HEK293 (cell line): ENCODE measurements at regions not wholly inside any gene's neighbourhood (a gene's known extent, or its start where the extent isn't known, plus 50 kb on each side); places are given as distances from the start of the nearest gene placed in this dataset.

Source experiments
- CTCF ChIA-PET: fragments of 350-600 bp; formaldehyde crosslinking; extraction: SDS; loops from one replicate; lab custom pipeline; 2021; ENCODE audit warnings: antibody characterized with exemption; lab: Yijun Ruan, JAX
- POLR2A ChIA-PET: fragments of 300-600 bp; formaldehyde crosslinking; extraction: SDS; loops from one replicate; lab custom pipeline; 2020; ENCODE audit warnings: antibody characterized with exemption, inconsistent platforms; lab: Yijun Ruan, JAX
- H3K27ac ChIP-seq: fragments of 200-500 bp; sonication (Bioruptor generic); 2 replicates; pipeline ENCODE4 v1.5.1; 2014; ENCODE audit warnings: low read depth, low read length, control low read depth, inconsistent platforms; ENCODE audit errors: extremely low read depth
- H3K36me3 ChIP-seq, 2 experiments: fragments of 200-500 bp in 1 of 2; sonication (Bioruptor generic) in 1 of 2; 1 replicate in 1 of 2; 2 replicates in 1 of 2; pipeline ENCODE4 v1.5.1; 2014 to 2017; ENCODE audit warnings: inconsistent platforms in 2 of 2, low read length in 2 of 2; ENCODE audit not compliant: control insufficient read depth in 2 of 2, insufficient read depth in 1 of 2
- H3K4me1 ChIP-seq: fragments of 200-500 bp; sonication (Bioruptor generic); 2 replicates; pipeline ENCODE4 v1.5.1; 2014; ENCODE audit warnings: mild to moderate bottlenecking, low read length, inconsistent platforms; ENCODE audit not compliant: control insufficient read depth, insufficient read depth
- H3K4me3 ChIP-seq: 2 replicates; pipeline ENCODE4 v1.5.1; 2011; ENCODE audit warnings: low read depth, mild to moderate bottlenecking, control low read depth, low read length, moderate library complexity
- H3K9me3 ChIP-seq: fragments of 200-500 bp; sonication (Bioruptor generic); 2 replicates; pipeline ENCODE4 v1.5.1; 2014; ENCODE audit warnings: low read depth, low read length, inconsistent platforms; ENCODE audit not compliant: control insufficient read depth, insufficient read depth
- HOXC10 ChIP-seq: sonication (generic); formaldehyde crosslinking; IDR thresholded peaks from 2 replicates; pipeline ENCODE4 v1.8.1; 2023; ENCODE audit warnings: mild to moderate bottlenecking, missing genetic modification reagents
- PRDM1 ChIP-seq: fragments of 450-650 bp; formaldehyde crosslinking; IDR thresholded peaks from 2 replicates; pipeline ENCODE4; 2016; ENCODE audit warnings: missing biosample characterization, missing genetic modification characterization
- SP2 ChIP-seq: fragments of 450-650 bp; formaldehyde crosslinking; IDR thresholded peaks from 2 replicates; pipeline ENCODE4 v1.5.1; 2016; ENCODE audit warnings: missing biosample characterization, missing genetic modification characterization
- ZEB2 ChIP-seq: fragments of 450-650 bp; formaldehyde crosslinking; IDR thresholded peaks from 2 replicates; pipeline ENCODE4 v1.5.1; 2016; ENCODE audit warnings: missing biosample characterization, missing genetic modification characterization
- ZNF121 ChIP-seq: fragments of 450-650 bp; formaldehyde crosslinking; IDR thresholded peaks from 2 replicates; pipeline ENCODE4 v1.5.1; 2016; ENCODE audit warnings: missing biosample characterization, missing genetic modification characterization
- ZNF239 ChIP-seq: fragments of 450-650 bp; formaldehyde crosslinking; IDR thresholded peaks from 2 replicates; pipeline ENCODE4 v1.5.1; 2016; ENCODE audit warnings: missing biosample characterization, missing genetic modification characterization
- ZNF266 ChIP-seq: fragments of 450-650 bp; formaldehyde crosslinking; IDR thresholded peaks from 2 replicates; pipeline ENCODE4 v1.5.1; 2016; ENCODE audit warnings: missing biosample characterization, missing genetic modification characterization, low read depth
- ZNF558 ChIP-seq: fragments of 450-650 bp; formaldehyde crosslinking; IDR thresholded peaks from 2 replicates; pipeline ENCODE4 v1.5.1; 2016; ENCODE audit warnings: missing biosample characterization, missing genetic modification characterization
- ZNF654 ChIP-seq: fragments of 450-650 bp; formaldehyde crosslinking; IDR thresholded peaks from 2 replicates; pipeline ENCODE4 v1.5.1; 2016; ENCODE audit warnings: low read depth, missing biosample characterization, missing genetic modification characterization
- TF ChIP-seq, protein P1 (sequence below): fragments of 450-650 bp; formaldehyde crosslinking; IDR thresholded peaks from 2 replicates; pipeline ENCODE4 v1.5.1; 2016; ENCODE audit warnings: missing biosample characterization, missing genetic modification characterization
- TF ChIP-seq, protein P2 (sequence below): fragments of 450-650 bp; formaldehyde crosslinking; IDR thresholded peaks from 2 replicates; pipeline ENCODE4 v1.5.1; 2016; ENCODE audit warnings: missing biosample characterization, missing genetic modification characterization
- TF ChIP-seq, protein P3 (sequence below): fragments of 450-650 bp; formaldehyde crosslinking; IDR thresholded peaks from 2 replicates; pipeline ENCODE4 v1.5.1; 2016; ENCODE audit warnings: missing biosample characterization, missing genetic modification characterization, borderline replicate concordance

DNA sequence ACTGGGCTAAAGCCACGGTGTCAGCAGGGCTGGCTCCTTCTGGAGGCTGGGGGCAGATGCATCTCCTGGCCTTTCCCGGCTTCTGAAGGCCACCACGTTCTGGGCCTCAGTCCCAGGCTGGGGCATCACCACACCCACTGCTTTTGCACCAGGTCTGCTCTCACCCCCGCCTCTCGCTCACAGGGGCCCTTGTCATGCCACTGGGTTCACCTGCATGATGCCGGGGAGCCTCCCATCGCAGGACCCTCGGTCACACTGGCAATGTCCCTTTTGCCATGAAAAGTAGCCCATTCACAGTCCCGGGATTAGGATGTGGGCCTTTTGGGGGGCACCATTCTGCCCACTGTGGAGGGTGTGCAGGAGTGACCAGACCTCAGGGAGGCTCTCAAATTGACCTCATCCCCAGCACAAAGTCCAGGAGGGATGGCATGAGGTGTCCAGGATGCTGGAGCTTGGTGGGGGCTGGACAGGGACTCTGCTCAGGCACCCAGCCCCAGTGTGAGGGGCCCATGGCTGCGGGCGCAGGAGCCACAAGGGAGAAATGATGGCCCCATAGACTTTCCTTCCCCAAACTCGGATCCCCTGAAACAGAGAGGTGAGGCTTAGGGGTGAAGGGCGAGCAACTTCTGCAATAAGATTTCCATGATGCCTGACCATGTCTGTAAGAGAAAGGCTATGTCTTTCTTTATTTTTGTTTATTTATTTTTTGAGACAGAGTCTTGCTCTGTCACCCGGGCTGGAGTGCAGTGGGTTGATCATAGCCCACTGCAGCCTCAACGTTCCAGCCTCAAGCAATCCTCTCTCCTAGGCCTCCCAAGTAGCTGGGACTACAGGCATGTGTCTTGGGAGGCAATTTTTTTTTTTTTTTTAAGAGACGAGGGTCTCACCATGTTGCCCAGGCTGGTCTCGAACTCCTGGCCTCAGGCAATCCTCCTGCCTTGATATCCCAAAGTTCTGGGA lies 189.1 kb downstream of the GOLGA6L6 start (continued):
- TF ChIP-seq, protein P1, sequence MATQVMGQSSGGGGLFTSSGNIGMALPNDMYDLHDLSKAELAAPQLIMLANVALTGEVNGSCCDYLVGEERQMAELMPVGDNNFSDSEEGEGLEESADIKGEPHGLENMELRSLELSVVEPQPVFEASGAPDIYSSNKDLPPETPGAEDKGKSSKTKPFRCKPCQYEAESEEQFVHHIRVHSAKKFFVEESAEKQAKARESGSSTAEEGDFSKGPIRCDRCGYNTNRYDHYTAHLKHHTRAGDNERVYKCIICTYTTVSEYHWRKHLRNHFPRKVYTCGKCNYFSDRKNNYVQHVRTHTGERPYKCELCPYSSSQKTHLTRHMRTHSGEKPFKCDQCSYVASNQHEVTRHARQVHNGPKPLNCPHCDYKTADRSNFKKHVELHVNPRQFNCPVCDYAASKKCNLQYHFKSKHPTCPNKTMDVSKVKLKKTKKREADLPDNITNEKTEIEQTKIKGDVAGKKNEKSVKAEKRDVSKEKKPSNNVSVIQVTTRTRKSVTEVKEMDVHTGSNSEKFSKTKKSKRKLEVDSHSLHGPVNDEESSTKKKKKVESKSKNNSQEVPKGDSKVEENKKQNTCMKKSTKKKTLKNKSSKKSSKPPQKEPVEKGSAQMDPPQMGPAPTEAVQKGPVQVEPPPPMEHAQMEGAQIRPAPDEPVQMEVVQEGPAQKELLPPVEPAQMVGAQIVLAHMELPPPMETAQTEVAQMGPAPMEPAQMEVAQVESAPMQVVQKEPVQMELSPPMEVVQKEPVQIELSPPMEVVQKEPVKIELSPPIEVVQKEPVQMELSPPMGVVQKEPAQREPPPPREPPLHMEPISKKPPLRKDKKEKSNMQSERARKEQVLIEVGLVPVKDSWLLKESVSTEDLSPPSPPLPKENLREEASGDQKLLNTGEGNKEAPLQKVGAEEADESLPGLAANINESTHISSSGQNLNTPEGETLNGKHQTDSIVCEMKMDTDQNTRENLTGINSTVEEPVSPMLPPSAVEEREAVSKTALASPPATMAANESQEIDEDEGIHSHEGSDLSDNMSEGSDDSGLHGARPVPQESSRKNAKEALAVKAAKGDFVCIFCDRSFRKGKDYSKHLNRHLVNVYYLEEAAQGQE (tag by site-specific recombination), result no peak
- TF ChIP-seq ZNF121 (tag by site-specific recombination) (no peak), ZNF558 (tag by site-specific recombination) (no peak), ZNF654 (no peak), PRDM1 (tag by site-specific recombination) (no peak), ZNF239 (no peak), HOXC10 (CRISPR knock-in tag) (no peak), ZNF266 (tag by site-specific recombination) (no peak)
- TF ChIP-seq, protein P2, sequence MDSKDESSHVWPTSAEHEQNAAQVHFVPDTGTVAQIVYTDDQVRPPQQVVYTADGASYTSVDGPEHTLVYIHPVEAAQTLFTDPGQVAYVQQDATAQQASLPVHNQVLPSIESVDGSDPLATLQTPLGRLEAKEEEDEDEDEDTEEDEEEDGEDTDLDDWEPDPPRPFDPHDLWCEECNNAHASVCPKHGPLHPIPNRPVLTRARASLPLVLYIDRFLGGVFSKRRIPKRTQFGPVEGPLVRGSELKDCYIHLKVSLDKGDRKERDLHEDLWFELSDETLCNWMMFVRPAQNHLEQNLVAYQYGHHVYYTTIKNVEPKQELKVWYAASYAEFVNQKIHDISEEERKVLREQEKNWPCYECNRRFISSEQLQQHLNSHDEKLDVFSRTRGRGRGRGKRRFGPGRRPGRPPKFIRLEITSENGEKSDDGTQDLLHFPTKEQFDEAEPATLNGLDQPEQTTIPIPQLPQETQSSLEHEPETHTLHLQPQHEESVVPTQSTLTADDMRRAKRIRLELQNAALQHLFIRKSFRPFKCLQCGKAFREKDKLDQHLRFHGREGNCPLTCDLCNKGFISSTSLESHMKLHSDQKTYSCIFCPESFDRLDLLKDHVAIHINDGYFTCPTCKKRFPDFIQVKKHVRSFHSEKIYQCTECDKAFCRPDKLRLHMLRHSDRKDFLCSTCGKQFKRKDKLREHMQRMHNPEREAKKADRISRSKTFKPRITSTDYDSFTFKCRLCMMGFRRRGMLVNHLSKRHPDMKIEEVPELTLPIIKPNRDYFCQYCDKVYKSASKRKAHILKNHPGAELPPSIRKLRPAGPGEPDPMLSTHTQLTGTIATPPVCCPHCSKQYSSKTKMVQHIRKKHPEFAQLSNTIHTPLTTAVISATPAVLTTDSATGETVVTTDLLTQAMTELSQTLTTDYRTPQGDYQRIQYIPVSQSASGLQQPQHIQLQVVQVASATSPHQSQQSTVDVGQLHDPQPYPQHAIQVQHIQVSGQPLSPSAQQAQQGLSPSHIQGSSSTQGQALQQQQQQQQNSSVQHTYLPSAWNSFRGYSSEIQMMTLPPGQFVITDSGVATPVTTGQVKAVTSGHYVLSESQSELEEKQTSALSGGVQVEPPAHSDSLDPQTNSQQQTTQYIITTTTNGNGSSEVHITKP (tag by site-specific recombination), result no peak
- TF ChIP-seq, protein P3, sequence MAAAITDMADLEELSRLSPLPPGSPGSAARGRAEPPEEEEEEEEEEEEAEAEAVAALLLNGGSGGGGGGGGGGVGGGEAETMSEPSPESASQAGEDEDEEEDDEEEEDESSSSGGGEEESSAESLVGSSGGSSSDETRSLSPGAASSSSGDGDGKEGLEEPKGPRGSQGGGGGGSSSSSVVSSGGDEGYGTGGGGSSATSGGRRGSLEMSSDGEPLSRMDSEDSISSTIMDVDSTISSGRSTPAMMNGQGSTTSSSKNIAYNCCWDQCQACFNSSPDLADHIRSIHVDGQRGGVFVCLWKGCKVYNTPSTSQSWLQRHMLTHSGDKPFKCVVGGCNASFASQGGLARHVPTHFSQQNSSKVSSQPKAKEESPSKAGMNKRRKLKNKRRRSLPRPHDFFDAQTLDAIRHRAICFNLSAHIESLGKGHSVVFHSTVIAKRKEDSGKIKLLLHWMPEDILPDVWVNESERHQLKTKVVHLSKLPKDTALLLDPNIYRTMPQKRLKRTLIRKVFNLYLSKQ (tag by site-specific recombination), result no peak

DNA sequence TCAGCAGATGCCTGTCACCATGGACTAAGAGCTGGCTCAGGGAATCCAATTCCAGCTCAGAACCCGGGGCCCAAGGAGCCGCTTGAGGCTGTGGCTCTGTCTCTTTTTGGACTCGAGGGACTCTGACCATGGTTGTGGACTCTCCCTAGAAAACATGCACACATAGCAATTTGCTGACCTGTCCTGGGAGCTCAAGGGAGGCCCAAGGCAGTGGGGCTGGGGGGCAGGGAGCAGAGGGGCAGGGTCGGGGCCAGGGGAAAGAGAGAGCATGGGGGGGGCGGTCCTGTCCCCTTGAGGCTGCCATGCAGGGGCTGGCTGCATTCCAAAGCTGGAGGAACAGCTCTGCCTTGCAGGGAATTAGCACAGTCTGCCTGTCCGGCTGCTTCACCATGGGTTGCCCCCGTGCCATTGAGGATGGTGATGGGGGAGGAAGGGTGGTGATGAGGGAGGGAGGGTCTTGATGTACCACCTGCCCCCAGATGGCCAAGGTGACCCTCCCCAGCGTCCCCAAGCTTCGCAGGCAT lies 190.1 kb downstream of the GOLGA6L6 start:
- no peaks in the 10 kb centered on the region for H3K36me3 ChIP-seq
- no peak overlapping the region for H3K4me3 ChIP-seq
- H3K27ac ChIP-seq, result no peak overlapping the region
- no peak for TF ChIP-seq ZEB2 (tag by site-specific recombination)
- no peak for TF ChIP-seq SP2 (tag by site-specific recombination)
- no peaks in the 10 kb centered on the region for H3K9me3 ChIP-seq
- H3K4me1 ChIP-seq, result no peaks in the 10 kb centered on the region
- CTCF ChIA-PET, result interaction anchor here (0.6 kb wide), 1 partner anchor 1874 kb away, joined by 3 read pairs; no protein-coding TSS in a partner anchor
- POLR2A ChIA-PET, result no interaction called here
